Sigmoid colon (tissue), 4 donors: ENCODE measurements at regions not wholly inside any gene's neighbourhood (a gene's known extent, or its start where the extent isn't known, plus 50 kb on each side); places are given as distances from the start of the nearest gene placed in this dataset.
"Not testable (repeated sequence)": the region's sequence is repeated elsewhere in the genome, so short reads cannot be mapped to it uniquely, and the experiment has no call there.

Source experiments
- CTCF ChIP-seq, 4 experiments: fragments of 450-650 bp in 3 of 4; fragments of 200-600 bp in 1 of 4; IDR thresholded peaks; one replicate each; pipeline ENCODE4 v1.5.1; 2016 to 2019; ENCODE audit warnings: antibody characterized with exemption in 4 of 4, mild to moderate bottlenecking in 3 of 4, moderate library complexity in 2 of 4
- EP300 ChIP-seq, 4 donors: sonication (generic); formaldehyde crosslinking; IDR thresholded peaks; one replicate each; pipeline ENCODE4 v1.6.1; 2017; ENCODE audit warnings: antibody characterized with exemption in 4 of 4
- POLR2A ChIP-seq, 2 donors: fragments of 450-650 bp; IDR thresholded peaks; one replicate each; pipeline ENCODE4 v1.6.1; 2016; ENCODE audit warnings: antibody characterized with exemption in 2 of 2, mild to moderate bottlenecking in 2 of 2, moderate library complexity in 2 of 2
- POLR2AphosphoS5 ChIP-seq, 4 donors: sonication (generic); formaldehyde crosslinking; IDR thresholded peaks; one replicate each; pipeline ENCODE4 v1.6.1; 2017; ENCODE audit warnings: antibody characterized with exemption in 4 of 4

- not testable (repeated sequence) for TF ChIP-seq CTCF, EP300, POLR2A, POLR2AphosphoS5 (IDR thresholded peaks at IDR 0.05)
Observed at GRCh38 chr6:112688487-112689165, 341.5 kb downstream of the RFPL4B start.
